ENCODE measurements at regions not wholly inside any gene's neighbourhood (a gene's known extent, or its start where the extent isn't known, plus 50 kb on each side); places are given as distances from the start of the nearest gene placed in this dataset.

GRCh38 chr14:98385851-98386250 is 886.1 kb downstream of the BCL11B start:
- ATAC-seq (ENCODE audit: low FRiP score), result no peak
- no peak for TF ChIP-seq CTCF (IDR thresholded peaks at IDR 0.05)
- no peak for DNase-seq (ENCODE audit: low spot score)

- no peak for TF ChIP-seq CTCF (IDR thresholded peaks at IDR 0.05)
- ATAC-seq (ENCODE audit: low FRiP score) (no peak), DNase-seq (ENCODE audit: low spot score) (no peak)
Observed at GRCh38 chr14:98391061-98391460, 880.9 kb downstream of the BCL11B start.

- ATAC-seq (ENCODE audit: low FRiP score), result no peak
- no peak for TF ChIP-seq CTCF (IDR thresholded peaks at IDR 0.05)
Observed at GRCh38 chr14:98393527-98393926, 878.5 kb downstream of the BCL11B start.

GRCh38 chr14:98404811-98405210 is 867.2 kb downstream of the BCL11B start:
- ATAC-seq (ENCODE audit: low FRiP score), result no peak
- no peak for TF ChIP-seq CTCF (IDR thresholded peaks at IDR 0.05)
- no peak for DNase-seq (ENCODE audit: low spot score)

More at GRCh38 chr14:98393527-98393926, 878.5 kb downstream of the BCL11B start:
- DNase-seq (ENCODE audit: low spot score), result no peak

- no peak for DNase-seq (ENCODE audit: low spot score)
- ATAC-seq (ENCODE audit: low FRiP score), result no peak
- TF ChIP-seq CTCF (IDR thresholded peaks at IDR 0.05), result no peak
Observed at GRCh38 chr14:98408024-98408555, 863.9 kb downstream of the BCL11B start.

GRCh38 chr14:98408713-98409112 is 863.3 kb downstream of the BCL11B start:
- ATAC-seq (ENCODE audit: low FRiP score) (no peak), DNase-seq (ENCODE audit: low spot score) (no peak)

More at GRCh38 chr14:98408713-98409112, 863.3 kb downstream of the BCL11B start:
- no peak for TF ChIP-seq CTCF (IDR thresholded peaks at IDR 0.05)

All from omental fat pad (tissue), 3 donors.